T-helper 2 cell (primary cell): ENCODE measurements at regions not wholly inside any gene's neighbourhood (a gene's known extent, or its start where the extent isn't known, plus 50 kb on each side); places are given as distances from the start of the nearest gene placed in this dataset.
A peak's percentile ranks its signal among the peaks of the same experiment; 100 is the strongest.

ENCODE experiments used
- DNase-seq, 5 experiments: peaks; one replicate each; pipeline versions ENCODE4 v3.0.0 to v3.0.0-alpha.2; 2012 to 2022

GRCh38 chr3:72395776-72396311 lies 452.4 kb downstream of the SHQ1 start:
- DNase-seq = no peak

GRCh38 chr3:72393455-72393854 lies 454.8 kb downstream of the SHQ1 start:
- DNase-seq = no peak

GRCh38 chr3:72391659-72392058 lies 456.6 kb downstream of the SHQ1 start:
- DNase-seq = no peak

- no peak for DNase-seq
These were observed 457.4 kb downstream of the SHQ1 start for GRCh38 chr3:72390841-72391240.

- no peak for DNase-seq
These were observed 459.6 kb downstream of the SHQ1 start for GRCh38 chr3:72388644-72389043.

GRCh38 chr3:72388117-72388516 lies 460.1 kb downstream of the SHQ1 start:
- DNase-seq = no peak

GRCh38 chr3:72386327-72387000 lies 461.8 kb downstream of the SHQ1 start:
- DNase-seq = no peak

GRCh38 chr3:72385167-72385566 lies 463.1 kb downstream of the SHQ1 start:
- DNase-seq = no peak

- DNase-seq = peak in 1 of 5 experiments; percentile 28
These were observed 463.6 kb downstream of the SHQ1 start for GRCh38 chr3:72384602-72385001.

- DNase-seq = no peak
These were observed 464.4 kb downstream of the SHQ1 start for GRCh38 chr3:72383883-72384282.

GRCh38 chr3:72383230-72383629 lies 465.0 kb downstream of the SHQ1 start:
- DNase-seq = no peak

GRCh38 chr3:72382460-72382859 lies 465.8 kb downstream of the SHQ1 start:
- no peak for DNase-seq

GRCh38 chr3:72381584-72381983 lies 466.7 kb downstream of the SHQ1 start:
- DNase-seq = no peak

- peak in 1 of 5 experiments; percentile 31 for DNase-seq
These were observed 467.3 kb downstream of the SHQ1 start for GRCh38 chr3:72380711-72381493.

- DNase-seq = no peak
These were observed 468.1 kb downstream of the SHQ1 start for GRCh38 chr3:72380193-72380592.

- no peak for DNase-seq
These were observed 468.6 kb downstream of the SHQ1 start for GRCh38 chr3:72379500-72380187.

GRCh38 chr3:72378287-72378686 lies 470.0 kb downstream of the SHQ1 start:
- no peak for DNase-seq

GRCh38 chr3:72376956-72377710 lies 471.1 kb downstream of the SHQ1 start:
- DNase-seq = no peak

- DNase-seq = peak in 2 of 5 experiments; percentile 33 to 89
These were observed 472.8 kb downstream of the SHQ1 start for GRCh38 chr3:72375237-72376076.

- no peak for DNase-seq
These were observed 475.1 kb downstream of the SHQ1 start for GRCh38 chr3:72373139-72373538.

- DNase-seq = no peak
These were observed 476.1 kb downstream of the SHQ1 start for GRCh38 chr3:72372161-72372560.

- DNase-seq = peak in 1 of 5 experiments; percentile 38
These were observed 476.8 kb downstream of the SHQ1 start for GRCh38 chr3:72371431-72371830.
